GM18867 (cell line): ENCODE measurements at regions not wholly inside any gene's neighbourhood (a gene's known extent, or its start where the extent isn't known, plus 50 kb on each side); places are given as distances from the start of the nearest gene placed in this dataset.
"Not testable (repeated sequence)": the region's sequence is repeated elsewhere in the genome, so short reads cannot be mapped to it uniquely, and the experiment has no call there.

Experiments
- ATAC-seq: cut with Tn5 transposase; IDR thresholded peaks from one replicate; pipeline ENCODE4 v1.9.1; 2021; ENCODE audit warnings: mild to moderate bottlenecking, moderate library complexity; ENCODE audit not compliant: unreplicated experiment

GRCh38 chr1:219038398-219038797 is 135.3 kb upstream of the LYPLAL1 start:
- ATAC-seq: no peak

DNA sequence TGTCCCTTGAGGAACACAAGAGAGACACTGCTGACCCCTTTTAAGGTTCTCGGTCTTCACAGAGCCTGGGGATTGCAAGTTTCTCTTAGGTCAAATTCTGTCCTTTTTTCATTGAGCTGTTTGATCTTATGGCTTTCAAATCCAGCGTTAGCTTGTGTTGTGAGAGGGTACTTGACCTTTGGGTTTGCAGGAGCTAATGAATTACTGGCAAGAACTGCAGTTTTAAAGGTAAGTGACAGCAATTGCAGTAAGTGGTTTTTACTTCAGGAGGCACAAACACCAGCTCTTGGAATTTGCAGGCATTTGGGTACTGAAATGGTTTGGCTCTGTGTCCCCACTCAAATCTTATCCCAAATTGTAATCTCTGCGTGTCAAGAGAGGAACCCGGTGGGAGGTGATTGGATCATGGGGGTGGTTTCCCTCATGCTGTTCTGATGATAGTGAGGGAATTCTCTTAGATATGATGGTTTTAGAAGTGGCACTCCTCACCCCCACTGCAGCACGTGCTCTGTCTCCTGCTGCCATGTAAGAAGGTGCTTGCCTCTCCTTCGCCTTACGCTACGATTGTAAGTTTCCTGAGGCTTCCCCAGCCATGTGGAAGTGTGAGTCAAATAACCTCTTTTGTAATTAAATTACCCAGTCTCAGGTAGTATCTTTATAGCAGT is 134.5 kb upstream of the LYPLAL1 start:
- no peak for ATAC-seq

- no peak for ATAC-seq
These were observed 134.0 kb upstream of the LYPLAL1 start for GRCh38 chr1:219039682-219040154.

GRCh38 chr1:219040291-219040690 is 133.4 kb upstream of the LYPLAL1 start:
- no peak for ATAC-seq

- ATAC-seq: no peak
These were observed 132.5 kb upstream of the LYPLAL1 start for GRCh38 chr1:219041141-219041540.

DNA sequence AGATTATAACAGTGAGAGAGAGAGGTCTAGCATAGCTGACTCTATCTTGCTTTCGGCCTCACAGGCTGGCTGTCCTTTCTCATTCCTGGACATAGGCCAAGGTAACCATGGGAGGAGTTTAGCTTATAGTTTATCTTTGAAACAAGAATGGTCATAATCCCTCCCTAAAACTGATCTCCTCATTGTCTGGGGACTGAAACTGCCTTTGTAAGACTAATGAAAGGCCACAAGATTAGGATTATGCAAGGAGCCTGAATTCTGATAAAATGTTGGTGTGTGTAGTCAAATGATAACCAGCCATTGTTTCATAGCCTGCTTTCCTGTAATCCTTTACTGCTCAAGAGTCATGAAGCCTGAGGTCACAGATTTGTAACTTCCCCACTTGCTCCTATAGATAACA is 131.9 kb upstream of the LYPLAL1 start:
- no peak for ATAC-seq

DNA sequence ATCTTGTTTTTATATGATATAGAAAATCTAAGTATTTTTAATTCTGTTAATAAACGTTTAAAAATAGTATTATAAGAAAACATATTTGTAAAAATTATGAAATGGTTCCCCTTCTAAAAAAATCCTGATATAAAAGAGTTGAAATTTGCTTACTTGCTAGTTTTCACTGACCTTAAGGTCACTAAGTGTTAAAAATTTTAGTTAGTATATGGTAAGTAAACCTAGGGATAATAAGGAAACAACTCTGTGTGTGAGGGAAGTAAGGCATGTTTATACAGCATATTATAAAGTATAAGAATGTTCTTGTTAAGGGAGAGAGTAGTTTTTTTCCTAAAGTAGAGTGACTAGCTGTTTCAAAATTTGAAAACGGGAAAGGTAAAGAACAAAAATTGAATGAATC is 130.9 kb upstream of the LYPLAL1 start:
- ATAC-seq: no peak

- ATAC-seq: no peak
These were observed 128.4 kb upstream of the LYPLAL1 start for GRCh38 chr1:219045246-219045645.

GRCh38 chr1:219049501-219049900 is 124.2 kb upstream of the LYPLAL1 start:
- ATAC-seq: no peak

- no peak for ATAC-seq
These were observed 123.4 kb upstream of the LYPLAL1 start for GRCh38 chr1:219050086-219050821.

GRCh38 chr1:219050822-219051125 is 122.9 kb upstream of the LYPLAL1 start:
- no peak for ATAC-seq

GRCh38 chr1:219051547-219051946 is 122.1 kb upstream of the LYPLAL1 start:
- no peak for ATAC-seq

DNA sequence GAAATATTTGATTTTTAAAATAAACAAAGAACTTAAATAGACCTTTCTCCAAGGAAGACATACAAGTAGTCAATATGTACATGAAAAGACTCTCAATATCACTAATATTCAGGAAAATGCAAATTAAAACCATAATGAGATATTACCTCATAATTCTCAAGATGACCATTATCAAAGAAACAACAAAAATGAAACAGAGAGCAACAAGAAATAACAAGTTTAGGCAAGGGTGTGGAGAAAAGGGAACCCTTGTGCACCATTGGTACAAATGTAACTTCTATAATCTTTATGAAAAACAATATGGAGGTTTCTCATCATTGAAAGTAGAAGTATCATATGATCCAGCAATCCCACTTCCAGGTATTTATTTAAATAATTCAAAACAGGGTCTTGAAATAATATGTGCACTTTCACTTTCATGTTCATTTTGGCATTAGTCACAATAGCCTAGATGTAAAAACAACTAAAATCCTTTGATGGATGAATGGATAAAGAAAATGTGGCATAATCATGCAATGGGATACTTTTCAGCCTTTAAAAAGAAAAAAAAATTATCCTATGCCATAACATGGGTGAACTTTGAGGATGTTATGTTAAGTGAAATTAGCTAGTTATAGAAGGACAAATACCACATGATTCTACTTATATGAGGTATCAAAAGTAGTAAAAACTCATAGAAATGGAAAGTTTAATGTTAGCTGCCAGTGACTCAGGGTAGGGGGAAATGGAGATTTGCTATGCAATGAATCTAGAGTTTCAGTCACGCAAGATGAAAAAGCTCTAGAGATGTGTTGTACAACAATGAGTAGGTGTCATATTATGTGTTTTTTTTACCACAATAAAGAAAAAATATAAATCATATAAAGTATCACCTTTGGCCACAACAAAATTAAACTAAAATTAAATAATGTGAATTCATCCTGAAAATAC is 114.5 kb upstream of the LYPLAL1 start:
- ATAC-seq: peak; percentile 49

GRCh38 chr1:219060798-219061197 is 112.9 kb upstream of the LYPLAL1 start:
- no peak for ATAC-seq

- no peak for ATAC-seq
These were observed 111.5 kb upstream of the LYPLAL1 start for GRCh38 chr1:219062161-219062560.

- no peak for ATAC-seq
These were observed 107.6 kb upstream of the LYPLAL1 start for GRCh38 chr1:219066098-219066497.

- ATAC-seq: no peak
These were observed 106.9 kb upstream of the LYPLAL1 start for GRCh38 chr1:219066631-219067349.

GRCh38 chr1:219067350-219067712 is 106.3 kb upstream of the LYPLAL1 start:
- ATAC-seq: no peak

DNA sequence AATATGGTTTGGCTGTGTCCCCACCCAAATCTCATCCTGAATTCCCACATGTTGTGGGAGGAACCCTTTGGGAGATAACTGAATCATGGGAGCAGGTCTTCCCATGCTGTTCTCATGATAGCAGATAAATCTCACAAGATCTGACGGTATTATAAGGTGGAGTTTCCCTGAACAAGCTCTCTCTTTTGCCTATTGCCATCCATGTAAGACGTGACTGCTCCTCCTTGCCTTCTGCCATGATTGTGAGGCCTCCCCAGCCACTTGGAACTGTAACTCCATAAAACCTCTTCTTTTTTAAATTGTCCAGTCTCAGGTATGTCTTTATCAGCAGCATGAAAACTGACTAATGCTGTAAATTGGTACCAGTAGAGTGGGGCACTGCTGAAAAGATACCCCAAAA is 103.3 kb upstream of the LYPLAL1 start:
- ATAC-seq: not testable (repeated sequence)

DNA sequence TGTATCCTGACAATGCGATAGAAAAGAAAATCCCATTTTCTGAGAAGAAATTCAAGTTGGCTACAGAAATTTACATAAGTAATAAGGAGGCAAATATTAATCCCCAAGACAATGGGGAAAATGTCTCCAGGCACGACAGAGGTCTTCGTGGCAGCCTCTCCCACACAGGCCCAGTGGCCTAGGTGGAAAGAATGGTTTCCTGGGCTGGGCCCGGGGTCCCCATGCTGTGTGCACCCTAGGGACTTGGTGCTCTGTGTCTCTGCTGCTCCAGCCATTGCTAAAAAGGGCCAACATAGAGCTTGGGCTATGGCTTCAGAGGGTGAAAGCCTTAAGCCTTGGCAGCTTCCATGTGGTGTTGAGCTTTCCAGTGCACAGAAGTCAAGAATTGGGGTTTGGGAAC is 102.5 kb upstream of the LYPLAL1 start:
- ATAC-seq: no peak

DNA sequence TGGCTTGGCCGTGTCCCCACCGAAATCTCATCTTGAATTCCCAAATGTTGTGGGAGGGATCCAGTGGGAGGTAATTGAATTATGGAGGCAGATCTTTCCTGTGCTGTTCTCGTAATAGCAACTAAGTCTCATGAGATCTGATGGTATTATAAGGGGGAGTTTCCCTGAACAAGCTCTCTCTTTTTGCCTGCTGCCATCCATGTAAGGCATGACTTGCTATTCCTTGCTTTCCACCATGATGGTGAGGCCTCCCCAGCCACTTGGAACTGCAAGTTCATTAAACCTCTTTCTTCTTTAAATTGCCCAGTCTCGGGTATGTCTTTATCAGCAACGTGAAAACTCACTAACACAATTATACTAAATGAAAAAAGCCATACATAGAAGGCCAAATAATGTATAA is 101.3 kb upstream of the LYPLAL1 start:
- ATAC-seq: no peak
